NCI-H345 (cell line): ENCODE measurements at regions not wholly inside any gene's neighbourhood (a gene's known extent, or its start where the extent isn't known, plus 50 kb on each side); places are given as distances from the start of the nearest gene placed in this dataset.
"Not testable (repeated sequence)": the region's sequence is repeated elsewhere in the genome, so short reads cannot be mapped to it uniquely, and the experiment has no call there.

Source experiments
- DNase-seq: peaks from one replicate; lab custom pipeline; 2025; lab: John Stamatoyannopoulos, UW

DNA sequence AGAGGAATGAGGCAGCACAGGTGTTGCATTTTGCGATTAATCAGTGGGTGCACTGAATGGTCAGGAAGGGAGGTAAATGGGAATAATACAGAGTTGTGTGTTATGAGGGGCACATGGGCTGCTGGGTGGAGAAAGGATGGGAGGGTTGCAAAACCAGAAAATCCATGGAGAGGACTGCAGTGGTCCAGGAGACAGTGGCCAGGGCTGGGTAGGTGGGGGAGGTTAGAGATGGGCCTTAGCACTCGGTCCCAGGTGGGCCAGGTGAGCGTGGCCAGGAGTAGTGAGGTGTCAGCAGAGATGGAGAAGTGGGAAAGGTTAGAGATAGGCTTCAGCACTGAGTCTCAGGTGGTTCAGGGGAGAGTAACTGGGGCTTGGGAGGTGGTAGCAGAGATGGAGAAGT lies 399.1 kb upstream of the LARGE1 start:
- DNase-seq, result no peak

DNA sequence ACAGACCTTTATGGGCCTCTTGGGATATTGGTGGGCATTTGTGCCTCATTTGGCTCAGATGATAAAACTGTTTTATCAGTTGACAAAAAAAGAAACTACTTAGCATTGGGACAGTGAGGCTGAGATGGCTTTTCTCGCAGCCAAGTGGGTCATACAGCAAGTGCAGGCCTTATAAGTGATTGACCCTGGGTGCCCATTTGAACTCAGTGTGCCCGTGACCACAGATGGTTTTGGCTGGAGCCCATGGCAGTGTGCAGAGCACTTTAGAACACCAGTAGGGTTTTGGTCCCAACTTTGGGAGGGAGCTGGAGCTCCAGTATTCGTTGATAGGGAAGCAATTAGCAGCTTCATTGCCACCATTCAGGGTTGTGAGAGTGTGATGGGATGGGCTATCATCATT lies 404.5 kb upstream of the LARGE1 start:
- no peak for DNase-seq

DNA sequence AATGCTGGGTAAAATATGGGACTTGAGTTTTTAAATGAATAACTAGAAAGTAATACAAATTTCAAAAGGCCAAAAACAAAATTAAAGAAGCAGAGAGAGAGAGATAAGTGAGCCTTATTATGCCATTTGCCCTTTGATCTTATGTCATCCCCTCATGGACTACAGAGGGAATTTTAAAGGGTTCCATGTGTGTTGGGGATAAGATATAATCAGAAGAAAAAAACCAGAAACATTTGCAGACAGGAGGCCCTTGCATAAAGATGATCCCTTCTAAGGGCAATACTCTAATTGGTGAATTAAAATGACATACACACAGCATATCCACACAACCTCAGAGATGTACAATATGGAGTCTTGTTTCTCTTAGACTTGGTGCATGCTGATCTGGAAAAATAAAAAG lies 406.6 kb upstream of the LARGE1 start:
- DNase-seq, result no peak

DNA sequence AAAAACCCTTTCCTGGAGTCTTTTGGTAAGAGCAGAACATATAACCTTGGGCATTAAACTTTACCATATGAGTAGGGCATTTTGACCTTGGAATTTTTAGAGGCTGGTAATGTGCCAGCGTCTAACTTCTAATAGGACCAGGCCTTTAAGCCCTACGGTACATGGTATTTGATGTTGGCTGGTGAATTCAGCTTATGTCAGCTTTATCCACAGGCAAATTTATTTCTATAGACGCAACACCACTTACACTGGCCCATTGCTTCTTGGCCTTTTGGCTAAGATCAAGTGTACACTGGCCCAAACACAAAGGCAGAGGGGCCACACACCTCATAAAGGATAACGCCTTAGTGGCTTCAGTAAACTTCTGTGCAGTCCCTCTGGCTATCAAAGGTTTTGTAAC lies 410.2 kb upstream of the LARGE1 start:
- DNase-seq, result no peak

DNA sequence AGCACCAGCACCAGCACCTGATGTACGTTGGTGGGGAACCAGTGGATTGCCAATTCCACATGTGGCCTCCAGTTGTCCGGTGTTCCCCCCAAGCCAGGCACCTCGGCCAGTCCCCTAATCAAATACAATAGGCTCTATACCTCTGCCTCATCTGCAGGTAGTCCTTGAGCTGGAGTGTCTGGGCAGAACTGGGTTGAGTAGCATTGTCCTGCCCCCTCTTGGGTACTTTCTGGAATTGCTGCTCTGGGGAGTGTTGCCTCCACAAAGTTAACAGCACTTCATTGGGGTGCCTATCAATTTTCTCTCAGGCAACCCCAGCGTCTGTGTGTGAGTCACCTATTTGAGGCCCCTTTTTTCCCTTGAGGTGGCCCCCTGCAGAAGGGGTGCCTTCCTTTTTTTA lies 413.0 kb upstream of the LARGE1 start:
- no peak for DNase-seq

DNA sequence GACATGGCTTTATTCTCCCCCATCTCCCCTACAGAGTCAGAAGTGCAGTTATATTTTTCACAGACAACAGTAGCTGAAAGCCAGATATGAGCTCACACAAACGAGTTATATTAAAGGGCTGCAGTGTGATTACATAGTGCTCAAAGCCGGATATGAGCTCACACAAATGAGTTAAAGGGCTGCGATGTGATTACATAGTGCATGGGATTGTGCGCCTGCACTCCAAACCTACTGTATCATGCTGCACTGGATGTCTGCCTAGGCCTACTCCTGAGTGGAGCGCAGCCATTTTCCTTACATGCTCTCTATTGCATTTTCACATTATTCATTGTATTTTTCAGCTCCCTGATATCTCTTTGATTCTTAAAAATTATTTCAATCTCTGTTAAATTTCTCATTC lies 414.6 kb upstream of the LARGE1 start:
- no peak for DNase-seq

DNA sequence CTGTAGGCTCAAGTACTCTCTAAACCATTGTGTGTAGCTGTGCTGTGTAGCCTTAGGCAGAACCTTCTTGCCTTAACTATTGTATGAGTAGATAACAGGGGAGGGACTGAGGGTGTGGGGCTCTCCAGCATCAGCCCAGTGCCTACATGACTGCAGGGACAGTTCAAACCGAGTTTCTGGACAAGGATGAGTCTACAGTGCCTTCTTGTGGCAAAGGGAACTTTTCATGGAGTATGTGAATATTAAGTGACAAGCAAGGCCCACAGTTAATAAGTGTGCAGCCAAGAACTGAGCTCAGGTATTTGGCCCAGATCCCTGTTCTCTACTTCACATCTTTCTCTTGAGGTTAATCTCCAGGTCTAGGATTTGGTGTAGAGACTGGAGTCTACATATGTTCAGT lies 424.4 kb upstream of the LARGE1 start:
- no peak for DNase-seq

DNA sequence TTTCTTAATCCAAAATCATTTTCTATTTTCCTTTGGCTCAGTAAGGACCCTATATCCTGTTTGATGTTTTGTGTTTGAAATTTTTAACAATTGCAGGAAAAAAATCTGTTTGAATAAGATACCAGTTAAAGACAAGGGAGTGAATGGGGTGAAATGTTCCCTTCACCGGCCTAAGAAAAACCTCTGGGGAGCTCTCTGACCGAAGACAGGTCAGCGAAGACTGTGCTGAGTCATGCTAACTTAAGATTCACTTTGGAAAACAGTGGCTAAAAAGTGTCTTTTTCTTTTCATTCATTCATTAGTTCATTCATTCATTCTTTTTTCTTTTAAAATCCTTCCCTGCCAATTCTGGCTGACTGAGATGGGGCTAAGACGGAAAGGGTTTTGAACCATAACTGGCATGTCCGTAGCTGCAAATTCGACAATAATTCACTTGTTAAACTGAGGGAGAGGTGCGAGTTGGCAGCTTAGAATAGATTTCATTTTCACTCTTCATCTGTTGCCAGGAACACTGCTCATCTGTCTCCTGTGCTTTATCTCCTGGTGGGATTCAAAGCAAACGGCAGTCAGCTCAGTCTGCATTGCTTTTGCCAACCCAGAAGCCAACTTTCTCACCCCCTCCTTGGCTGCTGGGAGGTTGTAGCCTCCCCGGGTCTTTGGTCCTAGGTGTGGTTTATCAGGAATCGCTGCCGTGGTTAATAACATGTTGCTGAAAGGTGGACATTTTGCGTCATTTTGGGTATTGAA lies 434.0 kb upstream of the LARGE1 start:
- DNase-seq, result no peak

DNA sequence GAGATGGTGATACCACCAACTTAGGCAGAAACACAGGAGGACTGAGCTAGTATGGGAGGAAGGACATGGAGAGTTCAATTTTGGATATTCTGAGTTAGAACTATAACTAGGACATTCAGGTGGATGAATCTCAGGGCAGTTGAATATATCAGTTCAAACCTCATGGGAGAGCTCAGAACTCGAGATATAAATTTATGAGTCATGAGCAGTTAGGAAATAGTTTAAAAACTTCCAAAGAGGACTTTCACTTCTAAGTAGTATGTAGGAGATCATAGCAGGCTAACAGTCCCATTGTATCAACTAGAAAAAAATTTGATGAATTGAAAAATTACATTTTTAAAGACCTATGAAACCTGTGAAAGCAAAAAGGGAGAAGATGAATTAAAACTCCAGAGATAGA lies 436.2 kb upstream of the LARGE1 start:
- no peak for DNase-seq

DNA sequence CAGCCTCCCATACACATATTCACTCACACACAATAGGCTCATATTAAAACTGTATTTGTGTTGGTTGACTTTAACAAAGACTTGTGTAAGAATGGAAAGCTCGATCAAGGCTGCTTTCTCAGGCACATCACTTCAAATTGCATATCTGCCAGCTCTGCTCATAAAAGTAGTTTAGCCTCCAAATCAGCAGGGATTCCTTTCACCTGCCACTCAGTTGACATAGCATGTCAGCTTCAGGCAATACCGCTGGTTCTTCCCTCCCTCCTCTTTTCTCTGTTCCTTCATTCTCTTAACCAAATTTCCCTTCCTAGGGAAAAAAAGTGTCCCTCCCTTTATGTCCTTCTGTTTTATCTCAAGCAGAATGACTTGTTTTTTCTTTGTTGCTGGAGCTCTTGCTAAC lies 450.4 kb upstream of the LARGE1 start:
- no peak for DNase-seq

DNA sequence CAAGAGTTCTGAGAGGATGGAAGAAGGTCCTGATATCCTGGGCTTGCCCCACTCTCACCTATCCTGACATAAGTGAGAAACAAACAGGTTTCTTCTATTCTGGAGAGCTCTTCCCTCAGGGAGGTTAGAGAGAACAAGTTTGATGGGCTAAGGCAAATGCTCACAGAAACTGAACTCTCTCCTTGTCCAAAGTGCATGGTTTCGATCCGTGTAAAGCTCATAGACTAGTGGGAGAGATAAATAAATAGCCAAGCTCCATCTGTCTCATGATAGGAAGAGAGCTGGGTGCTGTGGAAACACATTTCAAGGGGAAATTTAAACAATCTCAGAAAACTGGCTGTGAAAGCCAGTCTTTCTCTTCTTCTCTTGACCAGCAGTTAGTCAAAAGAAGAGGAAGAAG lies 459.5 kb upstream of the LARGE1 start:
- DNase-seq, result no peak

DNA sequence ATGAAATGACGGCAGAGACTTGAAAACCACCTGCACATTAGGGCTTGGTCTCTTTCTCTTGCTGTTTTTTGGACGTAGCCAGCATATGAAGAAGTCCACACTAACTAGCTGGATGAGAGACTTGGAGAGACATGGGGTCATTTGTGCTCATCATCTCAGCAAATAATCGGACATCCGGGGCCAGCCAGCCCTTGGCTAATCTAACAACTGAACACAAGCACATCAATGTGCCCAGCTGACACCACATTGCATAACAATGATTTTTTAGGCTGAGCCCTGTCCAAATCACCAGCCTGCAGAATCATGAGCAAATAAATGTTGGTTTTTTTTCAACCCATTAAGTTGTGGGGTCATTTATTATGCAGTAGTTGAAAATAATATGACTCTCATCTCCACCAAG lies 460.3 kb upstream of the LARGE1 start:
- DNase-seq, result no peak

DNA sequence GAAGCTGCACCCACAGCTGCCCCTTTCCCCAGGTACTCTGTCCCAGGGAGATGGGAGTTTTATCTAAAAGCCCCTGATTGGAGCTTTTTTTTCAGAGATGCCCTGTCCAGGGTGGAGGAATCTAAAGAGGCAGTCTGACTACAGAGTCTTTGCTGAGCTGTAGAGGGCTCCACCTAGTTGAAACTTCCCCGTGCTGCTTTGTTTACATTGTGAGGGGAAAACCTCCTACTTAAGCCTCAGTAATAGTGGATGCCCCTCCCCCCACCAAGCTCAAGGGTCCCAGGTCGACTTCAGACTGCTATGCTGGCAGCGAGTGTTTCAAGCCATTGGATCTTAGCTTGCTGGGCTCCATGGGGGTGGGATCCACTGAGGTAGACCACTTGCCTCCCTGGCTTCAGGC lies 470.1 kb upstream of the LARGE1 start:
- DNase-seq, result no peak

DNA sequence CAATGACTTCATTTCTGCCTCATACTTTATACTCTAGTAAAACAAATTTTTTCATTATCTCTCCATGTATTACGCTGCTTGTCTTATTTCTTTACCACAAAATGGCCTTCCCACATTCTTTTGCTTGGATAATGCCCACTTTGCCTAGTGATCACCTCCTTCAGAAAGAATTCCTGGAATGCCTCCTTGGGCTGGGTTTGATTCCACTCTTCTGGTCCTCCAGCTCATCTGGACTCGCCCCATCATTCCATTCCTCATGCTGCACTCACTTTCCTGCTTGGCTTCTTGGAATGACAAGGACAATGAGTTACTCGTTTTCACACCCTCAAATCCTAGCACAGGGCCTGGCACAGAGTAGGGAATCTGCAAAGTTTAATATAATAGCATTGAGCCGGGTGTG lies 475.1 kb upstream of the LARGE1 start:
- DNase-seq, result no peak

DNA sequence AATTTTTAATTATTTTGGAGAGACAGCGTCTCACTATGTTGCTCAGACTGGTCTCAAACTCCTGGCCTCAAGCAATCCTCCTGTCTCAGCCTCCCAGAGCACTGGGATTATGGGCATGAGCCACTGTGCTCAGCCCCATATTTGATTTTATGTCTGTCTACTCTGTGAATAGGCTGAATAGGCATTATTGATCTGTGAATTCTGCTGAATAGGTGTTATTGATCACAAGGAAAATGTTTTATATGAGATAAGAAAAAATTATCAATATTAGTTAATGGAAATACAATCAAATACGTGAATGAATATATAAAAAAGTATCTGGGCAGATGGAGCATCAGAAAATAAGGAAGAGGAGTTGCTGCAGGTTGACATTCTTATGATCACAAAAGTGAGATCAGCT lies 483.4 kb upstream of the LARGE1 start:
- no peak for DNase-seq

DNA sequence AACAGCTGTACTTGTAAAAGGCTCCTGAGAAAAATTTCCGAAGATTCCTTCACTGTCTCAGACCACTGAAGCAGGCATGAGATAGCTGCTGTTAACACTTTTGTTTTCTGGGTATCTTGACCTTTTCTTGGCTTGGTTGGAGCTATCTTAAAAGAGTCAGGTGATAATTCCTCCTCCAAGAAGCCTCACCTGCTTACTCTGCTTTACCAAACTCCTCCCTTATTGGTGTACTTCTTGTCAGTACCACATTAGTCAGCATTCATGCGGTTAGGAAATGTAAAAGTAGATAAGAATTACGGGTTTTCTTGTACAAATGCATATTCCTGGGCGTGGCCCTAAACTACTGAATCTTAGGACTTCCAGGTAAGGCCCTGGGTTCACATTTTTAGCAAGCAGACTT lies 489.8 kb upstream of the LARGE1 start:
- no peak for DNase-seq

DNA sequence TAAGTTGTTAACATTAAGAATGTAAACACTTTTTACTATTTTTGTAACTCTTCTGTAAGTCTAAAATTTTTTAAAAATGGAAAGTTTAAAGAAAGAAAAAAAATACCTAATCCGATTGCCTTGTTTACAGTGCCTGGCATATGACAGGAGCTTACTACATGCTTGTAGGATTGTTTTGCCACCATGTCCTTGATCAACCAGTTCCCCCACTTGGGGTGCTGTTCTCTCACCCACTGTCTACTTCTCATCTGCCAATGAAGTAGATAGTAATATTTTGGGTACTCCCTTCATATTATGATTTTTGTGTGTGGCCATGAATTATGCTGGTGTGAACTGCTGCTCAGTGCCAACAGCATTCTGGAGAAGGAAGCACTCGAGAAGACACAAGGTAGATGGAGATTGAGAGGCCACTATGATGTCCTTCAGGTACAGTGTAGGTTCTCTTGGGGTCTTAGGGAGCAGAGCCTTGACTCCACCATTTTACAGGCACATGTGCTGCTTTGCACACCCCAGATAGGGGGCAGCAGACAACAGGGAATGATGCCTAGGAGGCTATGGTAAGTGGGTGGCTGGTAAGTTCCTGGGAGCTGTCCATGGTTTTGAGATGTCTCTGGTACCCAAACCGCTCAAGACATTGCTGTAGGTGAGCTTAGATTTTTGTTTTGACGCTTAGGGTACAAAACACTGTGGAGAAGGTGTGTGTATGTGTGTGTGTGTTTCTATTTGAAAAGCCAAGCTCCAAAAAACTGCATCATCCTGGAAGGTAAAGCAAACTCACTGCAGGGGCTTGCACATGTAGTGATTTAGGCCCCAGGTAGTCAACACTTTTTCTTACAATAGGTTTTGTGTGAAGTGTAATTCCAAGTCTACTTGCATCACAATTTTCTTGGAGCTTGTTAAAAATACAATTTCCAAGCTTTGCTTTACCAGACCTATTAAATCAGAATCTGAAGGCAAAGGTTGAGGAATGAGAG lies 494.5 kb upstream of the LARGE1 start:
- peak; percentile 3 for DNase-seq

DNA sequence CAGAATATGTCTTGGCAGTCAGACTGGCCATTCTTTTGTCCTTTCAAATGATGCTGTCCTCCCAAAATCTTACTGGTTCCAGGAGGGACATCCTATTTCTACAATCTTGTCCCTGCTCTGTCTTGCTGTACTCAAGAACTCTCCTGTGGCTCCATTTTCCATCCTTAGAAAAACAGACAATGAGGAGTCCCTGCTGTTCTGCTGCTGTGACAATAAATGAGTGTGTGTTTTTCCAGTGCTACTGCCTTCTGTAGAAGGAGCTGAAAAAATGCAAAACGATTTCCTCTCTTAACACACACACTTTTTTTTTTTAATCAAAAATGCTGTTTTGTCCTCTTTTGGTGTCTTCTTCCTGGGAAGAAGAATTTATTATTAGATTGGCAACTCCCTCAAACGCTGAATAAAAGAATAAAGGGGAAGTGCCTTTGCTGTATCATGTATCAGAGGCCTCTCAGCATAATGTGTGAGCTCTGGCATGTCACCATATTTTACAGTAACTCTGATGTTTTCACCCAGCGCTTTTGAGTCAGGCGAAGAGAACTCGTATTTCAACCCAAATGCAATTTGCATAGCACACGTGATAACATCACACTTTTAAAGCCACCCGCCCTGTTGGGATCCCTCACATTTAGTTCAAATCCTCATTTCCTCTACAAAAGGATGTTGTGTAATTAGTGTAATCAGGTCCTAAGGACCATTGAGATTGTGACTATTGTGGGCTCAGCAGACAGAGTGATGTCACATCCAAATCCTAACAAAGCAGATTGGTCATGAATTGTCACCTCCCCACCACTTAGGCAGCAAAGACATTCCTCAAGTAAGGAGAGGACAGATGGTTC lies 496.0 kb upstream of the LARGE1 start:
- no peak for DNase-seq

DNA sequence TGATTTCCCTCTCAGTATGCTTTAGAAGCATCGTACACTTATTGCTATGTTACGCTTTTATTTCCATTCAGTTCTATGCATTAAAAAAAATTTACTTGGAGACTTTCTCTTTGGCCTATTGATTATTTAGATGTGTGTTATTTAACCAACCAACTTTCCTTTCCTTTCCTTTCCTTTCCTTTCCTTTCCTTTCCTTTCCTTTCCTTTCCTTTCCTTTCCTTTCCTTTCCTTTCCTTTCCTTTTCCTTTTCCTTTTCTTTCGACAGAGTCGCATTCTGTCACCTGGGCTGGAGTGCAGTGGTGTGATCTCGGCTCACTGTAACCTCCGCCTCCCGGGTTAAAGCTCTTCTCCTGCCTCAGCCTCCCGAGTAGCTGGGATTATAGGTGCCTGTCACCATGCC lies 502.7 kb upstream of the LARGE1 start:
- DNase-seq, result not testable (repeated sequence)

DNA sequence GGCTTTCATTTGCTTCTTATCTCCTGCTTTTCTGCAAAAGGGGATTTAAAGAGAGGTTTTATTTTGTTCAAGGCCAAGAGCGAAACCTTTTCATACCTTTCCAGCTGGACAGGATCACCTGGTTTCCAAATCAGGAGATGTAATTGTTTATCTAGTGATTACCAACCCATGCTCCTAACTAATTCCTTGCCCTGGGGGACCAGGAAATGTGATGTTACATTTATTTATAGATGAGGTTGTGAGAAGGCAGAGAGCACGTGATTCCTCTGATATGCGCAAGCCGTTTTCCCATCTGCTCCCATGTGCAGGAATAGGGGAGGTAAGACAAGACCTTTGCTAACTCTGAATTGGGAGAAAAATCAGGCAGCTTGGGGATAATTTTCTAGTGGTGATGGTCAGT lies 507.2 kb upstream of the LARGE1 start:
- DNase-seq, result no peak

DNA sequence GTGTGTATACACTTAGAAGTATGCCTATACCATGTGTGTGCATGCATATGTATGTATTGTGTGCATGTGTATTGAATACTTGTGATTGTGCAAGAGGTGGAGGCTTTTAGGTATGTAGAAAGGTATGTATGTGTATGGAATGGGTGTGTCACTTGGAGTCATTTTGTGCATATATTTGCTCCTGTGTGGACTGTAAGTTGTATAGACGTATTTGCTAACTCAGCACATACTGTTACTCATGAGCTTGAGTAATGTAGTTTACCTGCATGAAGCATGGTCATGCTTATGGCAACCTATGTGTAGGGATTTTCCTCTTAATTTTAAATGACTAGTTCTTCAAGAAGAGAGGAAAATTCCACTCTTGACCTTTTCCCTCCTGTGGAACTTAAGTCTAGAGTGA lies 507.6 kb upstream of the LARGE1 start:
- DNase-seq, result no peak

DNA sequence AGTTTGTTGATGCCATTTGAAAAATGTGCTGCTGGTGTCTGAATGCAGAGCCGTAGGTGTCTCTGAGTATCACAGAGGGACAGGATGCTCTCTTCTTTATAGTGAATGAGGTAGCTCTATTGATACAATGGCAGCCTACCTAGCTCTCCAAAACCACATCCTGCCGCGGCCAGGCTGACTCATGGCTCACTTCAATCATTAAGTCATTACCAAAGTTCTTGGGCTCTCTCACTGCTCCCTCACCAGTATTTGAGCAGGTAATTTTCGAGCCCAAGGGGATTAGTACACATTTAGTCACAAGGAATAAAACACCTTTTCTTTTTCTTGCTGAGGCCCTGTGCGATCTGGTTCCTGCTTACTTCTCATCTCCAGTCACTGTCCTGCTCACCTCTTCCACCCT lies 509.0 kb upstream of the LARGE1 start:
- DNase-seq, result no peak

DNA sequence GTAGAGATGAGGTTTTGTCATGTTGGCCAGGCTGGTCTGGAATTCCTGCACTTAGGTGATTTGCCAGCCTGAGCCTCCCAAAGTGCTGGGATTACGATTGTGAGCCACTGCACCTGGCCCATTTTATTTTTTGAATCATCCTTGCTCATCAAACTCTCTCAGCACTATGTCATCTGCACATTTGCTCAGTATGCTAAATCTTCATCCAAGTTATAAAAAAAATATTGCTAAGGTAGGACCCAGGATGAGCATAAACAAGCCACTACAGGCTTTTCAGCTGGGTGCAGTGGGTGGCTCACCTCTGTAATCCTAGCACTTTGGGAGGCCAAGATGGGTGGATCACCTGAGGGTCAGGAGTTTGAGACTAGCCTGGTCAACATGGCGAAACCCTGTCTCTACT lies 510.1 kb upstream of the LARGE1 start:
- no peak for DNase-seq
